ENCODE measurements at regions not wholly inside any gene's neighbourhood (a gene's known extent, or its start where the extent isn't known, plus 50 kb on each side); places are given as distances from the start of the nearest gene placed in this dataset.

DNA sequence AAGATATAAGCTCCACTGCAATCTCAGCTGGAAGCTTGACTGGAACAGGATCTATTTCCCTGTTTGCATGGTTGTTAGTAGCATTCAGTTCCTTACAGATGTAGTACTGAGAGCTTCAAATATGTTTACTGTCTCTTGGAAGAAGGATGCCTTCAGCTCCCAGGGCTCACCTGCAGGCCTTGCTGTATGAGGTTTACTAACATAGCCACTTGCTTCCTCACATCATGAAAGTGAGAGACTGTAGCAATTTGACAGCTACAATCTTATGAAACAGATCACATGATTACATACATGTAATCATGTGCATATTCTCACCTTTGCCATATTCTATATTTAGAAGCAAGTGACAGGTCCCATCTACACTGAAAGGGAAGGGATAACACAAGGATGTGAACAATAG lies 458.1 kb upstream of the PCDH20 start:
- no peak overlapping the region for H3K27ac ChIP-seq (ENCODE audit: low read depth in 1 of 2, low read length in 2 of 2)
- H3K4me1 ChIP-seq (ENCODE audit: control insufficient read depth in 4 of 4, insufficient read depth in 4 of 4, low read length in 3 of 4), result no peaks in the 10 kb centered on the region
- TF ChIP-seq HNF4G (IDR thresholded peaks at IDR 0.05), result no peak
- no peak for TF ChIP-seq FOXA2 (IDR thresholded peaks at IDR 0.05)
- TF ChIP-seq SP1 (IDR thresholded peaks at IDR 0.05), result no peak
- TF ChIP-seq YY1 (IDR thresholded peaks at IDR 0.05), result no peak
- no peak for TF ChIP-seq ZBTB33 (IDR thresholded peaks at IDR 0.05)
- TF ChIP-seq, protein P1, sequence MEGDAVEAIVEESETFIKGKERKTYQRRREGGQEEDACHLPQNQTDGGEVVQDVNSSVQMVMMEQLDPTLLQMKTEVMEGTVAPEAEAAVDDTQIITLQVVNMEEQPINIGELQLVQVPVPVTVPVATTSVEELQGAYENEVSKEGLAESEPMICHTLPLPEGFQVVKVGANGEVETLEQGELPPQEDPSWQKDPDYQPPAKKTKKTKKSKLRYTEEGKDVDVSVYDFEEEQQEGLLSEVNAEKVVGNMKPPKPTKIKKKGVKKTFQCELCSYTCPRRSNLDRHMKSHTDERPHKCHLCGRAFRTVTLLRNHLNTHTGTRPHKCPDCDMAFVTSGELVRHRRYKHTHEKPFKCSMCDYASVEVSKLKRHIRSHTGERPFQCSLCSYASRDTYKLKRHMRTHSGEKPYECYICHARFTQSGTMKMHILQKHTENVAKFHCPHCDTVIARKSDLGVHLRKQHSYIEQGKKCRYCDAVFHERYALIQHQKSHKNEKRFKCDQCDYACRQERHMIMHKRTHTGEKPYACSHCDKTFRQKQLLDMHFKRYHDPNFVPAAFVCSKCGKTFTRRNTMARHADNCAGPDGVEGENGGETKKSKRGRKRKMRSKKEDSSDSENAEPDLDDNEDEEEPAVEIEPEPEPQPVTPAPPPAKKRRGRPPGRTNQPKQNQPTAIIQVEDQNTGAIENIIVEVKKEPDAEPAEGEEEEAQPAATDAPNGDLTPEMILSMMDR (IDR thresholded peaks at IDR 0.05; ENCODE audit: low read depth, low read length, missing input control), result no peak
- no peak for TF ChIP-seq HNF4A (conservative IDR thresholded peaks at IDR 0.05)
- TF ChIP-seq TAF1 (conservative IDR thresholded peaks at IDR 0.05), result no peak
- TF ChIP-seq RXRA (IDR thresholded peaks at IDR 0.05), result no peak
- TF ChIP-seq, protein P2, sequence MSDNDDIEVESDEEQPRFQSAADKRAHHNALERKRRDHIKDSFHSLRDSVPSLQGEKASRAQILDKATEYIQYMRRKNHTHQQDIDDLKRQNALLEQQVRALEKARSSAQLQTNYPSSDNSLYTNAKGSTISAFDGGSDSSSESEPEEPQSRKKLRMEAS (IDR thresholded peaks at IDR 0.05), result no peak
- no peak for TF ChIP-seq NR2F2 (IDR thresholded peaks at IDR 0.05)
- TF ChIP-seq EGR1 (IDR thresholded peaks at IDR 0.05; ENCODE audit: low read depth in 2 of 2), result no peak
- no peak for TF ChIP-seq ATF3 (IDR thresholded peaks at IDR 0.05)
- no peak for TF ChIP-seq RAD21 (IDR thresholded peaks at IDR 0.05)
- no peak for TF ChIP-seq FOXA1 (IDR thresholded peaks at IDR 0.05)
- TF ChIP-seq, protein P3, sequence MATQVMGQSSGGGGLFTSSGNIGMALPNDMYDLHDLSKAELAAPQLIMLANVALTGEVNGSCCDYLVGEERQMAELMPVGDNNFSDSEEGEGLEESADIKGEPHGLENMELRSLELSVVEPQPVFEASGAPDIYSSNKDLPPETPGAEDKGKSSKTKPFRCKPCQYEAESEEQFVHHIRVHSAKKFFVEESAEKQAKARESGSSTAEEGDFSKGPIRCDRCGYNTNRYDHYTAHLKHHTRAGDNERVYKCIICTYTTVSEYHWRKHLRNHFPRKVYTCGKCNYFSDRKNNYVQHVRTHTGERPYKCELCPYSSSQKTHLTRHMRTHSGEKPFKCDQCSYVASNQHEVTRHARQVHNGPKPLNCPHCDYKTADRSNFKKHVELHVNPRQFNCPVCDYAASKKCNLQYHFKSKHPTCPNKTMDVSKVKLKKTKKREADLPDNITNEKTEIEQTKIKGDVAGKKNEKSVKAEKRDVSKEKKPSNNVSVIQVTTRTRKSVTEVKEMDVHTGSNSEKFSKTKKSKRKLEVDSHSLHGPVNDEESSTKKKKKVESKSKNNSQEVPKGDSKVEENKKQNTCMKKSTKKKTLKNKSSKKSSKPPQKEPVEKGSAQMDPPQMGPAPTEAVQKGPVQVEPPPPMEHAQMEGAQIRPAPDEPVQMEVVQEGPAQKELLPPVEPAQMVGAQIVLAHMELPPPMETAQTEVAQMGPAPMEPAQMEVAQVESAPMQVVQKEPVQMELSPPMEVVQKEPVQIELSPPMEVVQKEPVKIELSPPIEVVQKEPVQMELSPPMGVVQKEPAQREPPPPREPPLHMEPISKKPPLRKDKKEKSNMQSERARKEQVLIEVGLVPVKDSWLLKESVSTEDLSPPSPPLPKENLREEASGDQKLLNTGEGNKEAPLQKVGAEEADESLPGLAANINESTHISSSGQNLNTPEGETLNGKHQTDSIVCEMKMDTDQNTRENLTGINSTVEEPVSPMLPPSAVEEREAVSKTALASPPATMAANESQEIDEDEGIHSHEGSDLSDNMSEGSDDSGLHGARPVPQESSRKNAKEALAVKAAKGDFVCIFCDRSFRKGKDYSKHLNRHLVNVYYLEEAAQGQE (IDR thresholded peaks at IDR 0.05), result no peak
- TF ChIP-seq GABPA (IDR thresholded peaks at IDR 0.05 in 1 of 2, conservative IDR thresholded peaks at IDR 0.05 in 1 of 2), result no peak
- no peak for TF ChIP-seq JUND (IDR thresholded peaks at IDR 0.05)
- no peak overlapping the region for H3K4me3 ChIP-seq (ENCODE audit: low read depth in 1 of 3, low read length in 3 of 3)
- peaks cover 0 to 4% (median 0%) of the 10 kb centered on the region in 4 donors for H3K27me3 ChIP-seq (ENCODE audit: control insufficient read depth in 4 of 4, insufficient read depth in 4 of 4, low read length in 3 of 4)
- no peaks in the 10 kb centered on the region for H3K36me3 ChIP-seq (ENCODE audit: control insufficient read depth in 4 of 4, insufficient read depth in 3 of 4, low read depth in 1 of 4, low read length in 3 of 4)
- H3K9ac ChIP-seq (ENCODE audit: low read depth in 1 of 2, low read length in 2 of 2), result no peak overlapping the region
- H3K9me3 ChIP-seq (ENCODE audit: control insufficient read depth in 4 of 4, low read length in 3 of 4), result peaks cover 0 to 6% (median under 1%) of the 10 kb centered on the region in 4 donors
- DNase-seq (ENCODE audit: low spot score), result no peak

Data from liver (tissue), 7 donors.